DND-41 (cell line): ENCODE measurements at regions not wholly inside any gene's neighbourhood (a gene's known extent, or its start where the extent isn't known, plus 50 kb on each side); places are given as distances from the start of the nearest gene placed in this dataset.

Experiments
- ATAC-seq: fragments of 200-7000 bp; cut with Tn5 transposase; 3 replicates; pipeline ENCODE4 v1.9.1; 2021; ENCODE audit warnings: low read depth; ENCODE audit not compliant: insufficient read depth
- DNase-seq: peaks from one replicate; pipeline ENCODE4 v3.0.0-alpha.2; 2020
- H2AFZ ChIP-seq: 2 replicates; pipeline ENCODE4 v1.6.0; 2012; ENCODE audit warnings: low read depth, low read length
- H3K27ac ChIP-seq: 2 replicates; pipeline ENCODE4 v1.5.1; 2012; ENCODE audit warnings: low read length, inconsistent platforms
- H3K27me3 ChIP-seq: fragments of 200-600 bp; sonication (generic); 2 replicates; pipeline ENCODE4 v1.6.0; 2012; ENCODE audit warnings: low read length, mild to moderate bottlenecking, inconsistent platforms; ENCODE audit not compliant: insufficient read depth, poor library complexity
- H3K36me3 ChIP-seq: 2 replicates; pipeline ENCODE4 v1.5.1; 2012; ENCODE audit warnings: low read length, inconsistent platforms; ENCODE audit not compliant: insufficient read depth
- H3K4me1 ChIP-seq: 2 replicates; pipeline ENCODE4 v1.5.1; 2012; ENCODE audit warnings: mild to moderate bottlenecking, low read length; ENCODE audit not compliant: insufficient read depth
- H3K4me2 ChIP-seq: 2 replicates; pipeline ENCODE4 v1.6.0; 2012; ENCODE audit warnings: mild to moderate bottlenecking, moderate library complexity, low read length, inconsistent platforms; ENCODE audit not compliant: insufficient read depth
- H3K4me3 ChIP-seq, 2 experiments: fragments of 200-600 bp in 1 of 2; shearing (Covaris generic) in 1 of 2; 2 replicates each; pipeline ENCODE4 v1.5.1; 2012 to 2016; ENCODE audit warnings: inconsistent platforms in 2 of 2, low read length in 2 of 2, mild to moderate bottlenecking in 2 of 2, low read depth in 1 of 2, moderate library complexity in 1 of 2
- H3K79me2 ChIP-seq: 2 replicates; pipeline ENCODE4 v1.6.0; 2012; ENCODE audit warnings: low read length, inconsistent platforms; ENCODE audit not compliant: insufficient read depth
- H3K9ac ChIP-seq: 2 replicates; pipeline ENCODE4 v1.6.0; 2012; ENCODE audit warnings: low read depth, mild to moderate bottlenecking, inconsistent platforms, low read length, moderate library complexity
- H3K9me3 ChIP-seq: 2 replicates; pipeline ENCODE4 v1.5.1; 2012; ENCODE audit warnings: low read length, moderate library complexity, mild to moderate bottlenecking, inconsistent platforms; ENCODE audit not compliant: insufficient read depth, severe bottlenecking
- H4K20me1 ChIP-seq: 2 replicates; pipeline ENCODE4 v1.6.0; 2012; ENCODE audit warnings: low read length; ENCODE audit not compliant: insufficient read depth
- CTCF ChIP-seq: IDR thresholded peaks from 2 replicates; pipeline ENCODE4 v1.5.1; 2012; ENCODE audit warnings: borderline replicate concordance, low read length, moderate library complexity, mild to moderate bottlenecking; ENCODE audit not compliant: poor library complexity, severe bottlenecking; ENCODE audit errors: extremely low read depth
- EZH2 ChIP-seq: IDR thresholded peaks from 3 replicates; pipeline ENCODE4 v1.6.1; 2012; ENCODE audit warnings: borderline replicate concordance, low read depth, mild to moderate bottlenecking, moderate library complexity, low read length, inconsistent platforms; ENCODE audit not compliant: severe bottlenecking

DNA sequence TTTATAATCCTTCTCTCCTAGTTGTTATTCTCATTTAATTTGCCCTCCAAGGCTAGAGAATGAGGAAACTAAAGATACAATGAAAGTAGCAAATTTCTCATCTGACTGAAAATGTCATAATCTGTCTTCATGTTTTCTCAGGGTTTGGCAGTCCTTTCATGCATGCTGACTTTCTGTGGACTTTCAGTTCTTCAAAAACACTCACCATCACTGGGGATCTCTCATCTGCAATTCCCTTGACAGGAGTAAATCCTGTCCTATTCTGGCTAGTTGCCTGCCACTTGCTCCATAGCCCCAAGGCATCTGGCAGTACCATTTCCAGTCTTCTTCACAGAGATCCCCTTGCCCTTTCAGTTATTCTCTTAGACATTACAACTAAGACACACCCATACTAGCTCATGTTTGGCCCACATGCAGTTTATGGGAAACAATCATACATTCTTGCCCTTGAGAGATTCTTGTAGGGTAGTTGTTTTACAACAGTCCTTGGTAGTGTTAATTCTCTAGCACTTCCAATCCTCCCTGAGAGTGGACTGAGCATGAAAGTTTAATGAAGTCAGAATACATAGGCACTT is 449.7 kb upstream of the KLHL4 start:
- no peak overlapping the region for H3K4me3 ChIP-seq
- H3K27me3 ChIP-seq = no peaks in the 10 kb centered on the region
- no peak overlapping the region for H3K9ac ChIP-seq
- H2AFZ ChIP-seq = no peak overlapping the region
- no peaks in the 10 kb centered on the region for H3K9me3 ChIP-seq
- no peaks in the 10 kb centered on the region for H3K36me3 ChIP-seq
- H4K20me1 ChIP-seq = no peaks in the 10 kb centered on the region
- H3K27ac ChIP-seq = no peak overlapping the region
- DNase-seq (no peak), ATAC-seq (no peak)
- no peak overlapping the region for H3K4me2 ChIP-seq
- no peaks in the 10 kb centered on the region for H3K79me2 ChIP-seq
- no peaks in the 10 kb centered on the region for H3K4me1 ChIP-seq
- TF ChIP-seq EZH2 = no peak
- TF ChIP-seq CTCF = no peak

DNA sequence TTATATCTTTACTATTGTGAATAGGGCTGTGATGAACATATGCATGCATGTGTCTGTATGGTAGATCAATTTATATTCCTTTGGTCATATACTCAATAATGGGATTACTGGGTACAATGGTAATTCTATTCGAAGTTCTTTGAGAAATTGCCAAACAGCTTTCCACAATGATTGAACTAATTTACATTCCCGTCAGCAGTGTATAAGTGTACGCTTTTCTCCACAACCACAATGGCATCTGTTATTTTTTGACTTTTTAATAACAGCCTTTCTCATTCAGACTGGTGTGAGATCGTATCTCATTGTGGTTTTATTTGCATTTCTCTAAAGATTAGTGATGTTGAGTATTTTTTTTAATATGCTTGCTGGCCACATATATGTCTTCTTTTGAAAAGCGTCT is 439.4 kb upstream of the KLHL4 start:
- H3K79me2 ChIP-seq = no peaks in the 10 kb centered on the region
- H3K4me1 ChIP-seq = no peaks in the 10 kb centered on the region
- no peak overlapping the region for H3K4me2 ChIP-seq
- H2AFZ ChIP-seq = no peak overlapping the region
- no peaks in the 10 kb centered on the region for H3K27me3 ChIP-seq
- H3K9me3 ChIP-seq = no peaks in the 10 kb centered on the region
- H3K9ac ChIP-seq = no peak overlapping the region
- no peaks in the 10 kb centered on the region for H4K20me1 ChIP-seq
- H3K27ac ChIP-seq = no peak overlapping the region
- DNase-seq (no peak), ATAC-seq (no peak)
- no peak overlapping the region for H3K4me3 ChIP-seq
- no peaks in the 10 kb centered on the region for H3K36me3 ChIP-seq
- no peak for TF ChIP-seq EZH2

DNA sequence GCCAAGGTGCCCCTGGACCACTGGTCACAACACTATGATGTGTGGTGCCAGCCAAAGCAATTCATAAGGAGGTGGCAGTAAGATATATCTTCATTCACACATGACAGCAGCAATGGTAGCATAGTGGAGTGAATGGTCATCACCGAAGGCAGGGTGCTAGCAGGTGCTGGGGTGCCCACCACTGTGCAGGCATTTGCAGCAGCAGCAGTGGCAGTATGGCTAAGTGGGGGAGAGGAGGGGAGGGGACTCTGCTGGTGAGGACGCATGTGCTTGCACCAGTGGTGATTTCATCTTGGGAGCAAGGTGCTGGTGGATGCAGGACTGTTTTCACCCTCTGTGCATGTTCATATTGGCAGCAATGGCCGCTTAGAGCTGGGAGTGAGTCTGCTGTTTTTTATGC is 419.1 kb upstream of the KLHL4 start:
- H3K4me2 ChIP-seq = no peak overlapping the region

DNA sequence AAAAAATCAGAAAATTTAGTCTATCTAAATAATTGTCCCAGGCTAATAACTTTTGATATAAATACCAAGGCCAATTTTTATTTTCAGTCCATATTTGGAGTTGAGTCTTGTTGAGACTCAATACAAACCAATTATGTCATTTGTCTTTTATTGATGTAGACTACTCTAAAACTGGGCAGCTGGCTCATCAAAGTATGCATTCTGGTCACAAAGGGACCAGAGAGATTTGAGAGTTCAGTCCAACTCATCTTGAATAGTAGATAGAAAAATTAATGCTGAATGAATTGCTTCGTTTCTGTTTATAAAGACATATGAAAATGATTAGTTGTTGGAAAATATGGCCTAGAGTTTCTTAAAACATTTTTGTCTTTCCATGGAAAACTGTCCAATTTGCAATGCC is 412.5 kb upstream of the KLHL4 start:
- no peak overlapping the region for H3K4me3 ChIP-seq

More for the DNA sequence above, 419.1 kb upstream of the KLHL4 start:
- no peak overlapping the region for H3K9ac ChIP-seq
- no peak for DNase-seq
- no peaks in the 10 kb centered on the region for H3K27me3 ChIP-seq
- no peak for ATAC-seq
- H4K20me1 ChIP-seq = no peaks in the 10 kb centered on the region
- H3K79me2 ChIP-seq = no peaks in the 10 kb centered on the region
- no peak overlapping the region for H2AFZ ChIP-seq
- TF ChIP-seq EZH2 = no peak
- no peak for TF ChIP-seq CTCF
- no peak overlapping the region for H3K4me3 ChIP-seq
- no peaks in the 10 kb centered on the region for H3K9me3 ChIP-seq
- H3K36me3 ChIP-seq = no peaks in the 10 kb centered on the region
- no peaks in the 10 kb centered on the region for H3K4me1 ChIP-seq
- H3K27ac ChIP-seq = no peak overlapping the region

More for the DNA sequence above, 412.5 kb upstream of the KLHL4 start:
- Histone ChIP-seq H3K27ac (no peak overlapping the region), H3K9me3 (no peaks in the 10 kb centered on the region), H3K9ac (no peak overlapping the region), H3K79me2 (no peaks in the 10 kb centered on the region), H3K27me3 (no peaks in the 10 kb centered on the region), H4K20me1 (no peaks in the 10 kb centered on the region), H3K36me3 (no peaks in the 10 kb centered on the region), H3K4me1 (no peaks in the 10 kb centered on the region), H2AFZ (no peak overlapping the region), H3K4me2 (no peak overlapping the region)
- TF ChIP-seq EZH2 (no peak), CTCF (no peak)
- ATAC-seq (no peak), DNase-seq (no peak)
